ENCODE measurements at regions not wholly inside any gene's neighbourhood (a gene's known extent, or its start where the extent isn't known, plus 50 kb on each side); places are given as distances from the start of the nearest gene placed in this dataset.

GRCh38 chr2:198468136-198468535, 663.7 kb downstream of the PLCL1 start:
- DNase-seq (ENCODE audit: low read depth, low spot score) = no peak
- in situ Hi-C loops (cut with HindIII; ENCODE audit: low pct_unique_long_range_greater_than_20kb, low sequenced_read_pairs) = no loop called here

GRCh38 chr2:198465970-198466369, 661.6 kb downstream of the PLCL1 start:
- DNase-seq (ENCODE audit: low read depth, low spot score) = no peak
- in situ Hi-C loops (cut with HindIII; ENCODE audit: low pct_unique_long_range_greater_than_20kb, low sequenced_read_pairs) = no loop called here

- no peak for DNase-seq (ENCODE audit: low read depth, low spot score)
- in situ Hi-C loops (cut with HindIII; ENCODE audit: low pct_unique_long_range_greater_than_20kb, low sequenced_read_pairs) = no loop called here
These were observed 652.0 kb downstream of the PLCL1 start for GRCh38 chr2:198456418-198456817.

GRCh38 chr2:198453866-198454265, 649.5 kb downstream of the PLCL1 start:
- no peak for DNase-seq (ENCODE audit: low read depth, low spot score)
- in situ Hi-C loops (cut with HindIII; ENCODE audit: low pct_unique_long_range_greater_than_20kb, low sequenced_read_pairs) = no loop called here

GRCh38 chr2:198452327-198452726, 647.9 kb downstream of the PLCL1 start:
- in situ Hi-C loops (cut with HindIII; ENCODE audit: low pct_unique_long_range_greater_than_20kb, low sequenced_read_pairs) = no loop called here
- no peak for DNase-seq (ENCODE audit: low read depth, low spot score)

GRCh38 chr2:198448789-198449188, 644.4 kb downstream of the PLCL1 start:
- in situ Hi-C loops (cut with HindIII; ENCODE audit: low pct_unique_long_range_greater_than_20kb, low sequenced_read_pairs) = no loop called here
- DNase-seq (ENCODE audit: low read depth, low spot score) = no peak

GRCh38 chr2:198444800-198445287, 640.5 kb downstream of the PLCL1 start:
- DNase-seq (ENCODE audit: low read depth, low spot score) = no peak
- in situ Hi-C loops (cut with HindIII; ENCODE audit: low pct_unique_long_range_greater_than_20kb, low sequenced_read_pairs) = no loop called here

GRCh38 chr2:198441901-198442300, 637.5 kb downstream of the PLCL1 start:
- in situ Hi-C loops (cut with HindIII; ENCODE audit: low pct_unique_long_range_greater_than_20kb, low sequenced_read_pairs) = no loop called here
- DNase-seq (ENCODE audit: low read depth, low spot score) = no peak

- DNase-seq (ENCODE audit: low read depth, low spot score) = no peak
- in situ Hi-C loops (cut with HindIII; ENCODE audit: low pct_unique_long_range_greater_than_20kb, low sequenced_read_pairs) = no loop called here
These were observed 636.9 kb downstream of the PLCL1 start for GRCh38 chr2:198441246-198441645.

GRCh38 chr2:198440833-198441232, 636.4 kb downstream of the PLCL1 start:
- no peak for DNase-seq (ENCODE audit: low read depth, low spot score)

GRCh38 chr2:198438331-198438730, 633.9 kb downstream of the PLCL1 start:
- DNase-seq (ENCODE audit: low read depth, low spot score) = no peak
- in situ Hi-C loops (cut with HindIII; ENCODE audit: low pct_unique_long_range_greater_than_20kb, low sequenced_read_pairs) = no loop called here

More at GRCh38 chr2:198440833-198441232, 636.4 kb downstream of the PLCL1 start:
- in situ Hi-C loops (cut with HindIII; ENCODE audit: low pct_unique_long_range_greater_than_20kb, low sequenced_read_pairs) = no loop called here

- no peak for DNase-seq (ENCODE audit: low read depth, low spot score)
- in situ Hi-C loops (cut with HindIII; ENCODE audit: low pct_unique_long_range_greater_than_20kb, low sequenced_read_pairs) = no loop called here
These were observed 619.7 kb downstream of the PLCL1 start for GRCh38 chr2:198424112-198424511.

GRCh38 chr2:198417836-198418235, 613.4 kb downstream of the PLCL1 start:
- in situ Hi-C loops (cut with HindIII; ENCODE audit: low pct_unique_long_range_greater_than_20kb, low sequenced_read_pairs) = no loop called here
- DNase-seq (ENCODE audit: low read depth, low spot score) = no peak

GRCh38 chr2:198414976-198415375, 610.6 kb downstream of the PLCL1 start:
- no peak for DNase-seq (ENCODE audit: low read depth, low spot score)
- in situ Hi-C loops (cut with HindIII; ENCODE audit: low pct_unique_long_range_greater_than_20kb, low sequenced_read_pairs) = no loop called here

GRCh38 chr2:198411936-198412335, 607.5 kb downstream of the PLCL1 start:
- in situ Hi-C loops (cut with HindIII; ENCODE audit: low pct_unique_long_range_greater_than_20kb, low sequenced_read_pairs) = no loop called here
- no peak for DNase-seq (ENCODE audit: low read depth, low spot score)

- in situ Hi-C loops (cut with HindIII; ENCODE audit: low pct_unique_long_range_greater_than_20kb, low sequenced_read_pairs) = no loop called here
- DNase-seq (ENCODE audit: low read depth, low spot score) = no peak
These were observed 603.8 kb downstream of the PLCL1 start for GRCh38 chr2:198408171-198408570.

GRCh38 chr2:198405311-198405710, 600.9 kb downstream of the PLCL1 start:
- in situ Hi-C loops (cut with HindIII; ENCODE audit: low pct_unique_long_range_greater_than_20kb, low sequenced_read_pairs) = no loop called here

GRCh38 chr2:198401644-198402043, 597.3 kb downstream of the PLCL1 start:
- no peak for DNase-seq (ENCODE audit: low read depth, low spot score)
- in situ Hi-C loops (cut with HindIII; ENCODE audit: low pct_unique_long_range_greater_than_20kb, low sequenced_read_pairs) = no loop called here

More at GRCh38 chr2:198405311-198405710, 600.9 kb downstream of the PLCL1 start:
- no peak for DNase-seq (ENCODE audit: low read depth, low spot score)

GRCh38 chr2:198400999-198401398, 596.6 kb downstream of the PLCL1 start:
- DNase-seq (ENCODE audit: low read depth, low spot score) = no peak
- in situ Hi-C loops (cut with HindIII; ENCODE audit: low pct_unique_long_range_greater_than_20kb, low sequenced_read_pairs) = no loop called here

- in situ Hi-C loops (cut with HindIII; ENCODE audit: low pct_unique_long_range_greater_than_20kb, low sequenced_read_pairs) = no loop called here
- no peak for DNase-seq (ENCODE audit: low read depth, low spot score)
These were observed 589.8 kb downstream of the PLCL1 start for GRCh38 chr2:198394208-198394607.

Data from SK-MEL-5 (cell line).